ENCODE measurements at regions not wholly inside any gene's neighbourhood (a gene's known extent, or its start where the extent isn't known, plus 50 kb on each side); places are given as distances from the start of the nearest gene placed in this dataset.

DNA sequence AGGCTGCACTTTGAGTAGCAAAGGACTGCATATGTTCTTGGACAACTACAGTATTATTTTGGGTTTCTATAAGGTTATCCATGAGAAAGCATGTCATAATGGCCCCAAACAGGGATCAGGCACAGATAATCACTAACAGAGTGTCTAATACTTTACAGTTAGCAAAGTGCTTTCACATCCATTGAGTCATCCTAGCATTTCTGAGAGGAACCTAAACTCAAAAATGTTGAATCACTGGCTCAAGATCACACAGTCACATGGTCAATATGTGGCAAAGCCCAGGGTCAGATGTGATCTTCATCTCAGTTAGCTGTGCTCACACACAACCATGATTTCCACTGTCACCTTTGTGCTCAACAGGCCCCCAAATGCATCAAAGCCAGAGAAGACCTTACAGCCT is 156.1 kb upstream of the VRK2 start:
- TF ChIP-seq POLR2A (IDR thresholded peaks at IDR 0.05), result no peak
- no peak for TF ChIP-seq EP300 (IDR thresholded peaks at IDR 0.05)
- TF ChIP-seq, protein P1, sequence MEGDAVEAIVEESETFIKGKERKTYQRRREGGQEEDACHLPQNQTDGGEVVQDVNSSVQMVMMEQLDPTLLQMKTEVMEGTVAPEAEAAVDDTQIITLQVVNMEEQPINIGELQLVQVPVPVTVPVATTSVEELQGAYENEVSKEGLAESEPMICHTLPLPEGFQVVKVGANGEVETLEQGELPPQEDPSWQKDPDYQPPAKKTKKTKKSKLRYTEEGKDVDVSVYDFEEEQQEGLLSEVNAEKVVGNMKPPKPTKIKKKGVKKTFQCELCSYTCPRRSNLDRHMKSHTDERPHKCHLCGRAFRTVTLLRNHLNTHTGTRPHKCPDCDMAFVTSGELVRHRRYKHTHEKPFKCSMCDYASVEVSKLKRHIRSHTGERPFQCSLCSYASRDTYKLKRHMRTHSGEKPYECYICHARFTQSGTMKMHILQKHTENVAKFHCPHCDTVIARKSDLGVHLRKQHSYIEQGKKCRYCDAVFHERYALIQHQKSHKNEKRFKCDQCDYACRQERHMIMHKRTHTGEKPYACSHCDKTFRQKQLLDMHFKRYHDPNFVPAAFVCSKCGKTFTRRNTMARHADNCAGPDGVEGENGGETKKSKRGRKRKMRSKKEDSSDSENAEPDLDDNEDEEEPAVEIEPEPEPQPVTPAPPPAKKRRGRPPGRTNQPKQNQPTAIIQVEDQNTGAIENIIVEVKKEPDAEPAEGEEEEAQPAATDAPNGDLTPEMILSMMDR (IDR thresholded peaks at IDR 0.05), result no peak

Data from ovary (tissue), 3 donors.